Kidney tubule cell (primary cell): ENCODE measurements at regions not wholly inside any gene's neighbourhood (a gene's known extent, or its start where the extent isn't known, plus 50 kb on each side); places are given as distances from the start of the nearest gene placed in this dataset.
A peak's percentile ranks its signal among the peaks of the same experiment; 100 is the strongest.

Source experiments
- DNase-seq: peaks from one replicate; pipeline ENCODE4 v3.0.0-alpha.2; 2018; ENCODE audit warnings: low spot score

DNA sequence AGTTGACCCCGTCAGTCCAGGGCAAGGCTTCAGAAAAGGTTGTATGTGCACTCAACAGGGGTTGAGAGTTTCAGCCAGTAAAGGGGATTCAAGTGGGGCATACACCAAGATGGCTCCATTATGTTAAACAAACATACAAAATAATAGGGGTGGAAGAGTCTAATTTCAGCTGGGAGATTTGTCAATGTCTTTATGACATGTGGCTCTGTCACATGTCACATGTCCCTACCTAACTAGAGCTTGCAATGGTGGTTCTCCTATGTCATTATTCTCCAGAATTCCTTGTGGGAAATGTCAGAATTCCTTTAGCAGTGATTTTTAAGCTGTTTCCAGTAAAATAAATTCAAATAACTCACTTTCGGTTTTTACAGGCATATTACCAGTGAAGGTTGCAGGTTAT lies 392.0 kb upstream of the ADGRL4 start:
- DNase-seq = no peak

DNA sequence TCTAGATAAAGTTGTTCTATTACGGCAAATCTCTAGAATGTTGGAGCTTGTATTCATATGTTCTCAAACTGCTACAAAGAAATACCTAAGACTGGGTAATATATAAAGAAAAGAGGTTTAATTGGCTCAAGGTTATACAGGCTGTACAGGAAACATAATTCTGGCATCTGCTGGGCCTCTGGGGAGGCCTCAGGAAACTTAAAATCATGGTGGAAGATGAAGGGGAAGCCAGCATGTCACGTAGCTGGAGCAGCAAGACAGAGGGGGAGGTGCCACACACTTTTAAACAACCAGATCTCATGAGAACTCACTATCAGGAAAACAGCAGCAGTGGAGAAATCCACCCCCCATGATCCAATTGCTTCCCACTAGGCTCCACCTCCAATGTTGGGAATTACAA lies 390.4 kb upstream of the ADGRL4 start:
- DNase-seq = no peak

DNA sequence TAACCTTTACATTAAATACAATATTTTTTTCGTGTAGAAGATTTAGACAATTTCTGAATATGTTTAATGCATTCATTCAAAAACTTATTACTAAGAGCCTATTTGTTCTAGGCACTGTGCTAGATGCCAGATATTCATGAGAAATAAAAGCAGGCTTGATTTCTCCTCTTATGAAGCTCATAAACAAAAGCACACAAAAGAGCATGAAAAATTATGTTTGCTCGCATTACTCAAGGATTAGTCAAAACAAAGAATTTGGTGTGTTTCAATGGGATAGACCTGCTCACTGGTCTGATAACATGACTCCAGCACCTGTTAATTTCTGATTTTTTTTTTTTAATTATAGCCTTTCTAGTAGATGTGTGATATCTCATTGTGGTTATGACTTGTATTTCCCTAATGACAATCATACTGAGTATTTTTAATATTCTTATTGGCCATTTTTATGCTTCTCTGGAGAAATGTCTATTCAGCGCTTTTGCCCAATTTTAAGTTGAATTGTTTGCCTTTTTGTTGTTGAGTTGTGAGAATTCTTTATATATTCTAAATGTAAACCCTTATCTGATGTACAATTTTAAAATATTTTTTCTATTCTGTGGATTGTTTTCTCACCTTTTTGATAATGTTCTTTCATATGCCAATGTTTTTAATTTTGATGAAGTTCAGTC lies 382.3 kb upstream of the ADGRL4 start:
- no peak for DNase-seq

DNA sequence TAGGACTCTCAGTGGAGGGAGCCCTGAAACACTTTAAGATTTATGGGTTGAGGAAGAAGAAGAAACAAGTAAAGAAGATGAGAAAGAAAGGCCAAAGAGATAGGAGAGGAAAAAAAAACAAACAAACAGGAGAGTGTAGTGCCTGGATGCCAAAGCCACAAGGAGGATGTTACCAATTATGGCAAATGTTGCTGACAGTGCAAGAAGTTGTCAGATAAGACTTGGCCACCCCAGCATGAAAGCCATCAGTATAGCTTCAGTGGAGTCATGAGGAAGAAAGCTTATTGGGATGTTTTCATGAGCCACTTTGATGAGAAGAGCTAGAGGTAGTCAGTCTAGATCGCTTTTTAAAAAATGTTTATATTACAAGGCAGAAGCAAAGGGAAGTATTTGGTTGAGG lies 380.2 kb upstream of the ADGRL4 start:
- no peak for DNase-seq

DNA sequence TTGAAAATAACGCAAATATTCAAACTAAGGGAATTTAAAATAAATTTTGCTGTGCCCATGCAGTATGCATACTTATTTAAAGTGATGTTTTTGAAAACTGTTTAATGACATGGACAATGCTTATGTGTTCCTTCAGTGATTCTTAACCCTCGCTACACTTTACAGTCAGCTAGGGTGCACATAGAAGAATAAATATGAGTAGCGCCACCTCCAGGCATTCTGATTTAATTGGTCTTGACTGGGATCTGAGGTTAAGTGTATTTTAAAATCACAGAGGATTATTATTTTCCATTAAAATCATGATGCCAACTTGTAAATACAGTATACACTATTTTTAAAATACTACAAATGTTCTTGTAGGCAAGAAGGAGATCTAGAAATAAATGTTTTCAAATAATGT lies 373.5 kb upstream of the ADGRL4 start:
- no peak for DNase-seq

DNA sequence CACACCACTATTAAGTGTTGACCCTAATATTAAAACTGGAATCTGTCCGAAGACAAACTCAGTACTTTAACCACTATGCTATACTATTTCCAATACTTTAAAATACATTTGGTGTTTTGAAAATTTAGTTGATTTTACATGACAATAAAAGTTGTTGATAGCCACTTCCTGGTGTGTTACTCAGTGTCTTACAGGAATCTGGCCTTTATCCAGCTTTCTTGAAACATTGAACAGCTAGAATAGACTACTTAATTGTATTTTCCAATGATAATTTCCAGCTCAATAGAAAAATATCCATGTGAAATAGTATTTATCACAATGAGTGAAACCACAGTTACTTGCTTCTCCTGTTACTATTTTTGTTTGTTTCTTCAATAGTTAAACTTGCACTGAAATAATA lies 369.6 kb upstream of the ADGRL4 start:
- no peak for DNase-seq

DNA sequence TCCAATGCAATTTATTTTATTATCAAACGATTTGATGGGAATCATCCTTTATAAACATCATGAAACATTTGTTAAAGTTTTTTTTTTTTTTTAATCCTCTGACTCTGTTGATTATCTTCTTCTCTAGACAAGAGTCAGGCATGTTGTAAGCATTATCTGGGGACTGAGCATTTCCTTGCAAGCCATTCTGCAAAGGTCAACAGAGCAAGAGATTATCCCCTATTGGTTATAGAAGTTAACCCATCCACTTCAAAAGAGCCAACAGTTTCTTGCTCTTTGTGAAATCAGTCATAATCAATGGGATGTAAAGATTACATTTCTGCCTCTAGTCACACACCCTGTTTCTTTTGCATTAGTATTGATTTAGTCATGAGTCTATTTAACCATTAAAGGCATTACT lies 368.8 kb upstream of the ADGRL4 start:
- DNase-seq = no peak

DNA sequence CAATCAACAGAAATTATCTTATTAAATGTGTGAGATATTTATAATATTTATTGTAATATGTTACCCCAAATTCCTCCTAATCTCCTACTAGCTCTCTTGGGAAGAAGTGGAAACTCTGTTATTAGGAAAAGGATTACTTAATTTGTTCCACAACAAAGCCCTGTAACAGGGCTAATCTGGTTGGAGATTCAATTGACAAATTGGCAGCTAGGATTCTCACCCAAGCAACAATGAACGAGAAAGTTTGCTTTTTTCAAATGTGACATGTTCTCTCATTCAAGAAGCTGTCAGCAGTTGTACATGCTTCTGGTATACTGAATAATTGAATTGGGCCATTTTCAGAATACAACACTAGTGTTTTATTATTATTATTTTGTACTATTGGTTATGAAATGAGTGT lies 367.9 kb upstream of the ADGRL4 start:
- DNase-seq = no peak

DNA sequence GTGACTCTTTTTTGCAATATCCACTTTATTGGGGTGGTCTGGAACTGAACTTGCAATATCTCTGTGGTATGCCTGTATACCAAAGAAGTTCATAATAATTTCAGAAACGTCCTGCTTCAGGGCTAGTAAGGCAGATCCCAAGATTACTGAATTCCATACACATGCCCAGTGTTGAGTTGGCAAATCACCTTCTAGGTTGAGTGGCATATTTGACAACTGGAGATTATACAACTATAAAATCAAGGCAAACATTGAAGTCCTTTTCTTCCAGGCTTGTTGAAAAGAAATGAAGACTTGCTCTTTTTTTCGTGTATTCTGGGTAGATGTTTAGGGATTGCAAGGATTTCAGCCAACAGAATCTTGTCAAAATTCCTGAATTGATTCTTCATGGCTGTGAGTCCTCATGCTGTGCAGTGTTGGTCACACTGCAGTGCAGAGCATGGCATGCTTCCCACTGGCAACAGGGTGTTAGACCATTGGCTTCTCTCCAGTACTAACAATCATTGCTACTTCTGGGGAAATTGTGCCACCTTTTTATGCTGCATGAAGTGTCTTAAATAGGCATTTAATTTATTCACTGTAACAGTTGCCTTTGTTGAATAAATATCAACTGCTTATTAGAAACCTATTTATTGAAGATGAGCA lies 367.1 kb upstream of the ADGRL4 start:
- peak; percentile 51 for DNase-seq

DNA sequence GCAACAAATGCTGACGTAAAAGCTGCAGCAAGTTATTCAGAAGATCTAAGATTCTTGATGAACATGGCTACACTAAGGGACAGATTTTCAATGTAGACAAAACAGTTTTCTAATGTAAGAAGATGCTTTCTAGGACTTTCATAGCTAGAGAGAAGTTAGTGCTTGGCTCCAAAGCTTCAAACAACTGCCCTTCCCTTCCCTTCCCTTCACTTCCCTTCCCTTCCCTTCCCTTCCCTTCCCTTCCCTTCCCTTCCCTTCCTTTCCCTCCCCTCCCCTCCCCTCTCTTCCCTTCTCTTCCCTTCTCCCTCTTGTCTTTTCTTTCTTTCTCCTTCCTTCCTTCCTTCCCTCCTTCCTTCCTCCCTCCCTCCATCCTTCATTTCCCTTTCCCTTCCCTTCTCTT lies 365.3 kb upstream of the ADGRL4 start:
- no peak for DNase-seq

DNA sequence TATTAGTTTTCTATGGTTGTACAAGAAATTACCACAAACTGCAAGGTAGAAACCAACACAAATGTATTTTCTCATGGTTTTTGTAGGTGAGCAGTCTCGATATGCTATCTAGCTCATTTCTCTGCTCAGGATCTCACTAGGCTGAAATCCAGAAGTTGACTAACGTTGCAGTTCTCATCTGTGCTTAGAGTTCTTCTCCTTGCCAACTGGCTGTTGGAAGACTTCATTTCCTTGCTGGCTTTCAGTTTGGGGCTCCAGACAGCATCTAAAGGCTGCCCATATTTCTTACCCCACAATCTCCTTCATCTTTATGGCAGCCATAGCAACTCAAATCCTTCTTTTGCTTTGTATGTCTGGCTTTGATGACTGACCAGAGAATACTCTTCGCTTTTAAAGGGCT lies 362.6 kb upstream of the ADGRL4 start:
- no peak for DNase-seq

DNA sequence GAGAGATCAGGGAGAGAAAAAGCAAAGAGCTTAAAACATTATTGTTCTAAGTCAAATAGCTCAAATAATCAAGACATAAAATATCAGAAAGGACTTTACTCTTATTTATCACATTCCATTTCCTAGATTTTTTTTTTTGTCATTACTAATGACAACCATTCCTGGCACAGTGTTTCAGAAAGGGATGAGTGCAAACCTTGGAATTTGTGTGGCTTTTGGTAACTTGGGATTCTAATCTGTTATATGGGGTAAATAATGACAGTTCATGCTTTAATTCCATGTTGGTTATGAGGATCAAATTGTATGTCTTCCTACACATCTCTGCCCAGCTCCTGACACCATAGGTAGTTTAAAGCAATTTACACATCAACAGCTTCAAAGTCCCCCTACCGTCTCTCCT lies 358.4 kb upstream of the ADGRL4 start:
- no peak for DNase-seq

DNA sequence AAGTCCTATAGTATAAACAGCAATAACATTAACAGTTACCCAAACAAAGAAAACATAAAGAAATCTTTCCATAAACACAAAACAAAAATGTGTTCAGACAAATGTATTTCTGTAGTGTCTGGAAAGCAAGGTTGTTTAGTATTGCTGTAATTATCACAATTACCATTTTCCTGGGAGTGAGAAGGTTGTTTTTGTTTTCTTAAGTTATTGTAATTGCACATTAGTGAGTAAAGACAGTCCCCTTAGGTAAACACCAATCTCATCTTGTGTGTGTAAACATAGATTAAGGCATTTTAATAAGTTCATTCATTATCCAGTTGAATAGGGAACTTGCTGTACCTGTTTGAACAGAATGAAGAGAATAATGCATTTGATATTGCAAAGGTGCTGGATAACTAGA lies 356.9 kb upstream of the ADGRL4 start:
- DNase-seq = no peak

DNA sequence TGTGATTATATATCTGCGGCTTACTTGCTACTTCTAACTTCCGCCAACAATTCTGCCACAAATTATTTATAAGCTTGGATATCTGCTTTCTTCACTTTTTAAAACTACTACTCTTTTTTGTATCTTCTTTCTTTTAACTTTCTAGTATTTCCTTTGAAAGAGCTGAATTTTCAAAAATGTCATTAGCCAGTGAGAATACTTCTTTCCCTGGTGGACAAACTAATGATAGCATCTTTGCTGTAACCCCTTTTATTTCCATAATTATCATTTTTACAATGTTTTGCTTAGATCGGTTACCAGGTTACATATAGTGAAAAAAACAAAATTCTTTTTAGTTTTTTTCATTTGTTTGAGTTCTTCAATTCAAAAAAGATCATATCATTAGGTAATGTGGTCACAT lies 355.9 kb upstream of the ADGRL4 start:
- no peak for DNase-seq

DNA sequence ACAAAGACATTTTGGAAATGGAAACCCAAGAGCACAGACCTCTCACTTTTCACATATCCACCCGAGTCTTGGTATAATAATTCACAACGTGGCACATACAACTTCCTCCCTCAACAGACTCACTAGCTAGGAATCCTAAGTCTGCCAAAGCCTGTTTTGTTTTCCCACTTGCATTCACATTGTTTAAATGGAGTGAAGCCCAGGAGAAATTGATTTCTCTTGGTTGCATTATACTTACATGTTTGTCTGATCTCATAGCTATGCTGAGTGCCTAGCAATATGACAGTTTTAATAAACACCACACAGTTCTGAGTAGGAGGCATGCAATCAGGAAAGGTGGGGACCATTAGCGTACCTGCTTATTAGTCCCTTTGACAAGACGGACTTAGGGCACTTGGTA lies 348.6 kb upstream of the ADGRL4 start:
- peak; percentile 55 for DNase-seq

DNA sequence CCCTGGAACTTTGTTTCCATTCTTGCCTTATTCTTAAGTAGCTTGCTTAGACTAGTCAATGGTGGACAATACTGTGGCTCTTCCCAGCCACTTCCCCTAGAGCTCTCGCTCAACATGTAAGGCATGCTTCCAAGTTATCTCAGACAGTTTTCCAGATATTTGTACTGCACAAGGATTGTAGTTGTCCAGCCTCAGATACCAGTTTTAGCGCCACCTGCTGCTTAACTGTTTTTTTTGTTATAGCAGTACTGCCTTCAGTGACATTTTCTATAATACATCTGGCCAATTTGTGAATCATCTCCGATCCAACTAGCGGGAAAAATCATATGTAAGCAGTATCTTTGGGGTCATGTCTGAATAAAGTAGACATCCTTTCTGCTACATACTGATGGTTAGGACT lies 346.7 kb upstream of the ADGRL4 start:
- DNase-seq = peak; percentile 51

DNA sequence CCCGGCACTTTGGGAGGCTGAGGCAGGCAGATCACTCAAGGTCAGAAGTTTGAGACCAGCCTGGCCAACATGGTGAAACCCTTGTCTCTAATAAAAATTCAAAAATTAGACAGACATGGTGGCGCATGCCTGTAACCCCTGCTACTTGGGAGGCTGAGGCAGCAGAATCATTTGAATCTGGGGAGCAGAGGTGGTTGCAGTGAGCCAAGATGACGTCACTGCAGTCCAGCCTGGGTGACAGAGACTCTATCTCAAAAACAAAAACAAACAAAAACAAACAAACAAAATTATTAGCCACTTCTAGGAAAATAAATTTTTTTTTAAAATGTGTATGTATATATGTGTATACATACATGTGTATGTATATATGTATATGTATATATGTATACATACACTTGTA lies 320.3 kb upstream of the ADGRL4 start:
- DNase-seq = no peak

DNA sequence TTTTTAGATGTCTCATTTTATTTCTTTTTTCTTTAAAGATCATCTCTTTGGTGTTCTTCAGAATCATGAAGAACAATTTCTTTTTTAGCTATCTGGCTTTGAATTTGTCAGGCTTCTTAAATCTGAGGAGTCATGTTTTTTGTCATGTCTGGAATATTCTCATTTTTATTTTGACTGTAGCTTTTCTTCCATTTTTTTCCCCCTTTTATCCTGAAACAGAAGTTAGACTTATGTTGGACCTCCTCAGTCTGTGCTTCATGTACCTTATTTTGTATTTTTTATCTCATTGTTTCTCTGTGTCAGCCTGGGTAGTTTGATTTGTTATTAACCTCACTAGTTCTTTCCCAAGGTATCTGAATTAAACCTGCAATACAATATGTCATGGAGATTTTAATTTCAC lies 319.2 kb upstream of the ADGRL4 start:
- DNase-seq = no peak

DNA sequence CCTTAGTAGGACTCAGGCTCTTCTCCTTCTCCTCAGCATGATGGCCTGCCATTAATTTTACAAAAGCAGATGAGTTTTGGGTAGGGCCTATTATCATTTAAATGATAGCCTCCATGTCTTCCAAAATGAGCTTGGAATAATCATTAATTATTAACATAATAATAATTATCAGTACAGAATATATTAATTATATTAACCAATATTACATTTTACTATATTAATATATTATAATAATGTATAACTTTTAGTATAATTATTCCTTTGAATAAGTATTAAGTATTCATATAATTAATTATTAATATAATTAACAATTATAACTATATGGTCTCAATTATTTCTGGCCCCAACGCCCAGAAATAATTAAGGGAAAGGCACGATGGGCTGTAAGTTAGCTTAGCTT lies 318.6 kb upstream of the ADGRL4 start:
- no peak for DNase-seq

DNA sequence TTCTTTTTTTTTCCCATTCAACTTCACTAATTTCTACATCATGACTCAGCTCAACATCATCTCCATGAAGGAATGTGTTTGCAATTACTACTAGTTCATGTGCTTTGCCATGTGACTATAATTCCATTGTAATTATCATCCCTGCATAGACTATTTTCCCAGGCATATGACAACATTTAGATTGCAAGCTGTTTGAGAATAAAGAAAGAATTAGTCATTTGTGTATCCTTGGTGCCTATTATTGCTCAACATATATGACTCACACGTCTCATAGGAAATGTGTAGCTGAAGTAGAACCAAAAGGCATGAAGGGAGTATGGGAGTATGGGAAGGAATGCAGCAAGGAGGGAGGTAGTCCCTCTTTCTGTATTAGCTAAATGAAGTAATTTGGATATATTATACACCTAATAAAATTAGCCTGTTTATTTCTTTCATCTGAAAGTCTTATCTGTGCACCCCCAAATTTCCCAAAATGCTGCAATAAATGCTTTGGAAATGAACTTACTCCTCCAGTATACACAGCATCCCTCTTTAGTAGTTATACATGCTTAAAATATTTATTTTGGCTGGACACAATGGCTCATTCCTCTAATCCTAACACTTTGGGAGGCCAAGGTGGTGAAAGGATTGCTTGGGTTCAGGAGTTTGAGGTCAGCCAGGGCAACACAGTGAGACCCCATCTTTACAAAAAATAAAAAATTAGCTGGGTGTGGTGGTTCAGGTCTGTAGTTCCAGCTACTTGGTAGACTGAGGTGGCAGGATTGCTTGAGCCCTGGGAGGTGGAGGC lies 316.9 kb upstream of the ADGRL4 start:
- DNase-seq = peak; percentile 97

DNA sequence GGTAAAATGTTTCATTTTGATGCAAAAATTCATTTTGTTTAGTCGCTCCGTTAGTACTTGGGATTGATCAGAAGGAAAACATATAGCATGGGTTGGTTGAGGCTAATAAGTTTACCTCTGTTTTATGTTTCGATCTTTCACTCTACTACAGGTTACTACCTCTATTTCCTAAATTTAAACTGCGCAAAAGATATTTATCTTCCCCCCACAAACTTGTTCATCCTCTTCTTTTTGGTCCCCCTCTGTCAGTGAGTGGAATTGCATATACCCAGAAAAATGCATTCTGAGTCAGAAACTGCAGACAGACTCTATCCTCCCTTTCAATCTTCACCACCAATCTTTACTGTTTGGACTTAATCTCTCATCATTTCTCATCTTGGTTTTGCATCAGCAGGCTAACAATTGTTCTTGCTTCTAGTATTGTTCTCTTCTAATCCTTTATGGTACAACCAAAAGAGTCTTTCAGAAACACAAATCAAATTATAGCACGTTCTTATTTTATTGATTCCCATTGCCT lies 316.0 kb upstream of the ADGRL4 start:
- DNase-seq = peak; percentile 10

DNA sequence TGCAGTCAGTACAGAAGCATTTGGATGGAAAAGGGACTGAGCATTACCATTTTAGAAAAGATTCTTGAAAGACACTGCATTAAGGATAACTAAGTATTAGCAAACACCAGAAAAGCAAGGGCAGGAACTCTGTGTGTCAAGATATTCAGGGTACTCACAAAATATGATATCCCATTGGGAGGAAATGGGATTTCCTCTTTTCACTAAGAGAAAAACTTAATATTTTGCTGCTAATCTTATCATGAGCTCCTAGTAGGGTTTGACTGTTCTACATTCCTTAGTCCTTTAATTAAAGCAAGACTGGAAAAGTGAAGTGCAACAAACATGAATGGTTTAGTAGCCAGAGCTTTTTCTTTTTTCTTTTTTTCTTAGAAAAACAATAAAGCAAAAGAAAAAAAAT lies 305.9 kb upstream of the ADGRL4 start:
- no peak for DNase-seq

DNA sequence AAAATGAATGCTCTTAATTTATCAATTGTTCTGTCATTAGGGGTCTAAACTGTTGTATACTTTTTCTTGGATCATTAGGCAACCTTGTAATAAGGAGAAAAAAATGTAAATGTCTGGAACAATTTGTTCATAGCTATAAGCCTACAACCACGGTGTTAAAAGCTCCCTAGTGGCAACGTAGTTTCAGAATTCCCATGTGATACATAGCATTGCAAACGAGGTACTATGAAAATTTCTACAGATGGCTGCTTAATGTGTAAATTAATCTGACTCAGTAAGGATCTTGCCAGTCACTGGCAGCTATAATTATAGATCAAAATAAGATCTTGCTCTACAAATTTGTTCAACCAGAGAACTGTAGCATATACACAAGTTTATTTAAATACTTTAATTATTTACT lies 304.1 kb upstream of the ADGRL4 start:
- DNase-seq = no peak
